Stomach (tissue), 4 donors: ENCODE measurements at regions not wholly inside any gene's neighbourhood (a gene's known extent, or its start where the extent isn't known, plus 50 kb on each side); places are given as distances from the start of the nearest gene placed in this dataset.

Experiments
- CTCF ChIP-seq, 7 experiments: fragments of 450-650 bp in 4 of 7; fragments of 200-600 bp in 3 of 7; sonication (generic) in 3 of 7; IDR thresholded peaks; one replicate each; pipeline ENCODE4 v1.5.1; 2016 to 2019; ENCODE audit warnings: antibody characterized with exemption in 7 of 7, control low read depth in 2 of 7, mild to moderate bottlenecking in 1 of 7
- POLR2A ChIP-seq, 4 donors: fragments of 450-650 bp; IDR thresholded peaks; one replicate each; pipeline ENCODE4 v1.6.1; 2016; ENCODE audit warnings: antibody characterized with exemption in 4 of 4, control low read depth in 2 of 4, mild to moderate bottlenecking in 1 of 4, moderate library complexity in 1 of 4

GRCh38 chr13:83819611-83820010 is 62.7 kb downstream of the SLITRK1 start:
- no peak for TF ChIP-seq CTCF (IDR thresholded peaks at IDR 0.05)
- TF ChIP-seq POLR2A (IDR thresholded peaks at IDR 0.05), result no peak
